Liver (tissue), 8 donors: ENCODE measurements at regions not wholly inside any gene's neighbourhood (a gene's known extent, or its start where the extent isn't known, plus 50 kb on each side); places are given as distances from the start of the nearest gene placed in this dataset.
A peak's percentile ranks its signal among the peaks of the same experiment; 100 is the strongest.

ENCODE experiments used
- DNase-seq: peaks from one replicate; pipeline ENCODE4 v3.0.0-alpha.2; 2017; ENCODE audit warnings: low spot score
- H3K27ac ChIP-seq, 2 donors: one replicate each; pipeline ENCODE4 v1.7.0; 2013; ENCODE audit warnings: inconsistent platforms in 2 of 2, low read length in 2 of 2, control low read depth in 1 of 2, low read depth in 1 of 2, mild to moderate bottlenecking in 1 of 2
- H3K27me3 ChIP-seq, 4 donors: one replicate each; pipeline versions ENCODE4 v1.6.1 to v1.7.0; 2013; ENCODE audit warnings: low read length in 3 of 4, inconsistent platforms in 1 of 4, mild to moderate bottlenecking in 1 of 4, moderate library complexity in 1 of 4; ENCODE audit not compliant: control insufficient read depth in 4 of 4, insufficient read depth in 4 of 4
- H3K36me3 ChIP-seq, 4 donors: one replicate each; pipeline versions ENCODE4 v1.6.1 to v1.7.0; 2013; ENCODE audit warnings: low read length in 3 of 4, mild to moderate bottlenecking in 3 of 4, low read depth in 1 of 4, moderate library complexity in 1 of 4; ENCODE audit not compliant: control insufficient read depth in 4 of 4, insufficient read depth in 3 of 4
- H3K4me1 ChIP-seq, 4 donors: one replicate each; pipeline versions ENCODE4 v1.6.1 to v1.7.0; 2013; ENCODE audit warnings: low read length in 3 of 4, mild to moderate bottlenecking in 3 of 4, moderate library complexity in 1 of 4; ENCODE audit not compliant: control insufficient read depth in 4 of 4, insufficient read depth in 4 of 4
- H3K4me3 ChIP-seq, 3 donors: one replicate each; pipeline versions ENCODE4 v1.6.1 to v1.7.0; 2013; ENCODE audit warnings: low read length in 3 of 3, control low read depth in 1 of 3, low read depth in 1 of 3, mild to moderate bottlenecking in 1 of 3
- H3K9ac ChIP-seq, 2 donors: one replicate each; pipeline ENCODE4 v1.7.0; 2013; ENCODE audit warnings: low read length in 2 of 2, mild to moderate bottlenecking in 2 of 2, moderate library complexity in 2 of 2, control low read depth in 1 of 2, low read depth in 1 of 2
- H3K9me3 ChIP-seq, 4 donors: one replicate each; pipeline versions ENCODE4 v1.6.1 to v1.7.0; 2013; ENCODE audit warnings: low read length in 3 of 4; ENCODE audit not compliant: control insufficient read depth in 4 of 4
- CTCF ChIP-seq: fragments of 150-350 bp; IDR thresholded peaks from 2 replicates; pipeline ENCODE4 v1.5.1; 2017; ENCODE audit warnings: improper control_type of control experiment, low read depth, low read length; ENCODE audit not compliant: missing input control
- EGR1 ChIP-seq, 2 donors: IDR thresholded peaks; 2 replicates each; pipeline ENCODE4 v1.6.1; 2016 to 2018; ENCODE audit warnings: antibody characterized with exemption in 2 of 2, low read depth in 2 of 2
- FOXA2 ChIP-seq: IDR thresholded peaks from 2 replicates; pipeline ENCODE4 v1.6.1; 2016; ENCODE audit warnings: antibody characterized with exemption
- HNF4A ChIP-seq, 2 donors: conservative IDR thresholded peaks; 2 replicates each; pipeline ENCODE4 v1.6.1; 2016; ENCODE audit warnings: antibody characterized with exemption in 2 of 2, mild to moderate bottlenecking in 2 of 2
- HNF4G ChIP-seq: IDR thresholded peaks from 2 replicates; pipeline ENCODE4 v1.6.1; 2016; ENCODE audit warnings: antibody characterized with exemption
- JUND ChIP-seq, 2 donors: IDR thresholded peaks; 2 replicates each; pipeline ENCODE4 v1.6.1; 2016; ENCODE audit warnings: antibody characterized with exemption in 2 of 2
- MAX ChIP-seq: IDR thresholded peaks from 2 replicates; pipeline ENCODE4 v1.6.1; 2016; ENCODE audit warnings: antibody characterized with exemption
- NR2F2 ChIP-seq: IDR thresholded peaks from 2 replicates; pipeline ENCODE4 v1.6.1; 2016; ENCODE audit warnings: antibody characterized with exemption
- RAD21 ChIP-seq, 2 donors: IDR thresholded peaks; 2 replicates each; pipeline ENCODE4 v1.6.1; 2016; ENCODE audit warnings: antibody characterized with exemption in 2 of 2, mild to moderate bottlenecking in 2 of 2
- REST ChIP-seq: IDR thresholded peaks from 2 replicates; pipeline ENCODE4 v1.6.1; 2016; ENCODE audit warnings: antibody characterized with exemption, mild to moderate bottlenecking
- TAF1 ChIP-seq: conservative IDR thresholded peaks from 2 replicates; pipeline ENCODE4 v1.6.1; 2016; ENCODE audit warnings: antibody characterized with exemption, mild to moderate bottlenecking
- ZBTB33 ChIP-seq: IDR thresholded peaks from 2 replicates; pipeline ENCODE4 v1.6.1; 2016; ENCODE audit warnings: antibody characterized with exemption
- WGBS: extraction: QIAGEN DNeasy Blood & Tissue Kit; methylation state at CpG from one replicate; pipeline ENCODE4 v1.1.7; 2013; 5-methylcytosine and 5-hydroxymethylcytosine counted together
- donor health status: healthy.
- donor health status: healthy.
- donor health status: healthy.
- donor health status: healthy.
- donor health status: healthy.

GRCh38 chr5:90136952-90137528 is 272.5 kb downstream of the CETN3 start:
- no peak overlapping the region for H3K4me3 ChIP-seq
- TF ChIP-seq MAX (no peak), TAF1 (no peak), EGR1 (IDR thresholded peaks at IDR 0.05; ENCODE audit: low read depth in 2 of 2) (no peak), ZBTB33 (no peak)
- H3K9me3 ChIP-seq: no peaks in the 10 kb centered on the region
- DNase-seq: no peak
- no peak overlapping the region for H3K9ac ChIP-seq
- 82% methylated on average over 10 of the region's 10 CpGs for WGBS
- no peak overlapping the region for H3K27ac ChIP-seq
- H3K36me3 ChIP-seq: peaks cover 0 to 1% (median 0%) of the 10 kb centered on the region in 4 donors
- no peaks in the 10 kb centered on the region for H3K4me1 ChIP-seq
- H3K27me3 ChIP-seq: peaks cover 0 to 3% (median 0%) of the 10 kb centered on the region in 4 donors

- 56% methylated on average over 7 of the region's 7 CpGs for WGBS
- Histone ChIP-seq H3K27ac (no peak overlapping the region), H3K27me3 (peaks cover 0 to 3% (median 0%) of the 10 kb centered on the region in 4 donors), H3K36me3 (peaks cover 0 to 1% (median 0%) of the 10 kb centered on the region in 4 donors), H3K4me3 (no peak overlapping the region), H3K9ac (no peak overlapping the region), H3K4me1 (no peaks in the 10 kb centered on the region), H3K9me3 (no peaks in the 10 kb centered on the region)
- TF ChIP-seq ZBTB33 (no peak), HNF4A (conservative IDR thresholded peaks at IDR 0.05) (no peak), RAD21 (IDR thresholded peaks at IDR 0.05) (peak in 1 of 2 donors; percentile 46), JUND (IDR thresholded peaks at IDR 0.05) (no peak), REST (no peak), TAF1 (no peak), NR2F2 (no peak), FOXA2 (no peak), CTCF (peak; percentile 20), HNF4G (no peak)
- DNase-seq: no peak
These were observed 273.7 kb downstream of the CETN3 start for GRCh38 chr5:90135779-90136378.
